Karpas-422 (cell line): ENCODE measurements at regions not wholly inside any gene's neighbourhood (a gene's known extent, or its start where the extent isn't known, plus 50 kb on each side); places are given as distances from the start of the nearest gene placed in this dataset.
A peak's percentile ranks its signal among the peaks of the same experiment; 100 is the strongest.

Experiments
- DNase-seq: peaks from one replicate; pipeline ENCODE4 v3.0.0-alpha.2; 2015
- H2AFZ ChIP-seq: fragments of 200-600 bp; sonication (generic); 2 replicates; pipeline ENCODE4 v1.6.1; 2014; ENCODE audit warnings: antibody characterized with exemption, low read length, mixed read lengths
- H3K27ac ChIP-seq: fragments of 200-600 bp; sonication (generic); 2 replicates; pipeline ENCODE4 v1.5.1; 2014; ENCODE audit warnings: mild to moderate bottlenecking, low read length, moderate library complexity
- H3K27me3 ChIP-seq: fragments of 200-600 bp; sonication (generic); 2 replicates; pipeline ENCODE4 v1.6.1; 2014; ENCODE audit warnings: low read length, mixed read lengths
- H3K36me3 ChIP-seq: fragments of 200-600 bp; sonication (generic); 2 replicates; pipeline ENCODE4 v1.6.1; 2014; ENCODE audit warnings: low read length, mixed read lengths; ENCODE audit not compliant: insufficient read depth
- H3K4me1 ChIP-seq: fragments of 200-600 bp; sonication (generic); 2 replicates; pipeline ENCODE4 v1.6.1; 2014; ENCODE audit warnings: mild to moderate bottlenecking, low read length, mixed read lengths
- H3K4me2 ChIP-seq: fragments of 200-600 bp; sonication (generic); 2 replicates; pipeline ENCODE4 v1.6.1; 2014; ENCODE audit warnings: low read length, low read depth, mild to moderate bottlenecking; ENCODE audit not compliant: poor library complexity, severe bottlenecking
- H3K4me3 ChIP-seq: fragments of 200-600 bp; sonication (generic); 2 replicates; pipeline ENCODE4 v1.5.1; 2014; ENCODE audit warnings: mild to moderate bottlenecking, antibody characterized with exemption, low read length, mixed read lengths
- H3K79me2 ChIP-seq: fragments of 200-600 bp; sonication (generic); 2 replicates; pipeline ENCODE4 v1.6.1; 2014; ENCODE audit warnings: mild to moderate bottlenecking, low read length, mixed read lengths
- H3K9ac ChIP-seq: fragments of 200-600 bp; sonication (generic); 2 replicates; pipeline ENCODE4 v1.6.0; 2014; ENCODE audit warnings: low read length
- H3K9me2 ChIP-seq: fragments of 200-600 bp; sonication (generic), shearing (Covaris generic); replicated peaks from 2 replicates; pipeline ENCODE4 v1.6.0; 2014; ENCODE audit warnings: mild to moderate bottlenecking, low read length, moderate library complexity; ENCODE audit not compliant: insufficient read depth
- H3K9me3 ChIP-seq: fragments of 300-700, 200-600 bp; sonication (generic); 2 replicates; pipeline ENCODE4 v1.6.1; 2014; ENCODE audit warnings: low read length, mixed read lengths
- H4K20me1 ChIP-seq: fragments of 200-600 bp; sonication (generic); 2 replicates; pipeline ENCODE4 v1.6.1; 2014; ENCODE audit warnings: mild to moderate bottlenecking, antibody characterized with exemption, low read length, low read depth; ENCODE audit not compliant: insufficient read depth

GRCh38 chr20:19026901-19027644 lies 185.4 kb upstream of the SLC24A3 start:
- Histone ChIP-seq H3K27ac (no peak overlapping the region), H4K20me1 (no peaks in the 10 kb centered on the region), H3K27me3 (no peaks in the 10 kb centered on the region), H3K79me2 (no peaks in the 10 kb centered on the region), H2AFZ (no peak overlapping the region), H3K4me1 (peaks cover 42% of the 10 kb centered on the region), H3K36me3 (no peaks in the 10 kb centered on the region), H3K4me3 (no peak overlapping the region), H3K9me2 (no peaks in the 10 kb centered on the region), H3K9ac (no peak overlapping the region), H3K4me2 (no peak overlapping the region), H3K9me3 (no peaks in the 10 kb centered on the region)
- DNase-seq = peak; percentile 61

GRCh38 chr20:19027971-19028370 lies 184.5 kb upstream of the SLC24A3 start:
- Histone ChIP-seq H2AFZ (no peak overlapping the region), H3K9me2 (no peaks in the 10 kb centered on the region), H3K27me3 (no peaks in the 10 kb centered on the region), H3K79me2 (no peaks in the 10 kb centered on the region), H4K20me1 (no peaks in the 10 kb centered on the region), H3K9ac (no peak overlapping the region), H3K27ac (no peak overlapping the region), H3K9me3 (no peaks in the 10 kb centered on the region), H3K4me2 (no peak overlapping the region), H3K4me3 (no peak overlapping the region), H3K4me1 (peaks cover 37% of the 10 kb centered on the region), H3K36me3 (no peaks in the 10 kb centered on the region)
- DNase-seq = no peak

GRCh38 chr20:19041787-19042186 lies 170.7 kb upstream of the SLC24A3 start:
- Histone ChIP-seq H2AFZ (no peak overlapping the region), H3K4me3 (no peak overlapping the region), H3K9ac (no peak overlapping the region), H3K27ac (no peak overlapping the region), H3K9me3 (no peaks in the 10 kb centered on the region), H3K4me2 (no peak overlapping the region), H3K9me2 (no peaks in the 10 kb centered on the region), H3K36me3 (no peaks in the 10 kb centered on the region), H3K4me1 (peaks cover 20% of the 10 kb centered on the region), H3K79me2 (no peaks in the 10 kb centered on the region), H3K27me3 (no peaks in the 10 kb centered on the region), H4K20me1 (no peaks in the 10 kb centered on the region)
- no peak for DNase-seq

GRCh38 chr20:19045371-19045770 lies 167.1 kb upstream of the SLC24A3 start:
- H3K9me3 ChIP-seq = no peaks in the 10 kb centered on the region
- H2AFZ ChIP-seq = no peak overlapping the region
- H3K9me2 ChIP-seq = no peaks in the 10 kb centered on the region
- H3K36me3 ChIP-seq = no peaks in the 10 kb centered on the region
- no peak overlapping the region for H3K4me2 ChIP-seq
- H3K4me1 ChIP-seq = peaks cover 37% of the 10 kb centered on the region
- no peak overlapping the region for H3K27ac ChIP-seq
- no peaks in the 10 kb centered on the region for H3K27me3 ChIP-seq
- no peak overlapping the region for H3K9ac ChIP-seq
- H3K4me3 ChIP-seq = no peak overlapping the region
- DNase-seq = no peak
- H4K20me1 ChIP-seq = no peaks in the 10 kb centered on the region
- H3K79me2 ChIP-seq = no peaks in the 10 kb centered on the region

- Histone ChIP-seq H4K20me1 (no peaks in the 10 kb centered on the region), H3K79me2 (no peaks in the 10 kb centered on the region), H3K27ac (no peak overlapping the region), H3K27me3 (no peaks in the 10 kb centered on the region), H3K4me3 (no peak overlapping the region), H3K9ac (no peak overlapping the region), H3K9me3 (no peaks in the 10 kb centered on the region), H3K4me1 (peaks cover 34% of the 10 kb centered on the region), H2AFZ (peak overlapping the region; percentile 24; the same call in 1 of the 2 replicates), H3K9me2 (no peaks in the 10 kb centered on the region), H3K36me3 (no peaks in the 10 kb centered on the region), H3K4me2 (no peak overlapping the region)
- no peak for DNase-seq
Observed at GRCh38 chr20:19047040-19047950, 165.1 kb upstream of the SLC24A3 start.

GRCh38 chr20:19047951-19048296 lies 164.5 kb upstream of the SLC24A3 start:
- no peak overlapping the region for H3K4me3 ChIP-seq
- H3K36me3 ChIP-seq = no peaks in the 10 kb centered on the region
- no peak overlapping the region for H3K27ac ChIP-seq
- H3K9ac ChIP-seq = no peak overlapping the region
- no peaks in the 10 kb centered on the region for H3K79me2 ChIP-seq
- peak overlapping the region; percentile 9; the same call in 1 of the 2 replicates for H2AFZ ChIP-seq
- no peak overlapping the region for H3K4me2 ChIP-seq
- DNase-seq = no peak
- no peaks in the 10 kb centered on the region for H3K27me3 ChIP-seq
- no peaks in the 10 kb centered on the region for H4K20me1 ChIP-seq
- H3K9me2 ChIP-seq = no peaks in the 10 kb centered on the region
- H3K4me1 ChIP-seq = peaks cover 40% of the 10 kb centered on the region
- no peaks in the 10 kb centered on the region for H3K9me3 ChIP-seq

- Histone ChIP-seq H3K9me2 (no peaks in the 10 kb centered on the region), H3K4me2 (no peak overlapping the region), H3K79me2 (no peaks in the 10 kb centered on the region), H3K9ac (no peak overlapping the region), H3K4me3 (no peak overlapping the region), H3K36me3 (no peaks in the 10 kb centered on the region), H3K27me3 (no peaks in the 10 kb centered on the region), H2AFZ (no peak overlapping the region), H3K4me1 (peaks cover 49% of the 10 kb centered on the region), H3K27ac (no peak overlapping the region), H3K9me3 (no peaks in the 10 kb centered on the region), H4K20me1 (no peaks in the 10 kb centered on the region)
- no peak for DNase-seq
Observed at GRCh38 chr20:19048995-19049501, 163.4 kb upstream of the SLC24A3 start.

GRCh38 chr20:19049514-19049913 lies 162.9 kb upstream of the SLC24A3 start:
- H3K9ac ChIP-seq = no peak overlapping the region
- no peaks in the 10 kb centered on the region for H3K27me3 ChIP-seq
- no peak for DNase-seq
- H3K4me2 ChIP-seq = no peak overlapping the region
- no peak overlapping the region for H3K4me3 ChIP-seq
- H3K4me1 ChIP-seq = peaks cover 49% of the 10 kb centered on the region
- no peaks in the 10 kb centered on the region for H3K36me3 ChIP-seq
- H3K9me2 ChIP-seq = no peaks in the 10 kb centered on the region
- H2AFZ ChIP-seq = no peak overlapping the region
- no peaks in the 10 kb centered on the region for H3K79me2 ChIP-seq
- H3K9me3 ChIP-seq = no peaks in the 10 kb centered on the region
- no peaks in the 10 kb centered on the region for H4K20me1 ChIP-seq
- no peak overlapping the region for H3K27ac ChIP-seq
